ENCODE measurements at regions not wholly inside any gene's neighbourhood (a gene's known extent, or its start where the extent isn't known, plus 50 kb on each side); places are given as distances from the start of the nearest gene placed in this dataset.

DNA sequence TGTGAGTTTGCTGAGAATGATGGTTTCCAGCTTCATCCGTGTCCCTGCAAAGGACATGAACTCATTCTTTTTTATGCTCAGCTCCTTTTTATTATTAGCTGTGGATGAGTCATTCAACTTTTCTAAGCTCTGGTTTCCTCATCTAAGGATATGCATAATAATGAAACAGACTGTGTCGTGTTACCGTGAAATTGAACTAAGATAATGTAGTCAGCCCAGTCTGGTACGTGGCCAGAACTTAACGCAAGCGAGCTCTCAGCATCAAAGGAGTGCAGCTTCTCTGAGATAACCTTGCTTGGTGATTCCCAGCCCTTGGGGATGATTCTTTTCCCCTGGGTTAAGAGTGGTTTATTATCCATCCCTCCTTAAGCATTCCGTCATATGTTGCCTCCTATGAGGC is 454.3 kb upstream of the EEF2KMT start:
- DNase-seq = no peak

DNA sequence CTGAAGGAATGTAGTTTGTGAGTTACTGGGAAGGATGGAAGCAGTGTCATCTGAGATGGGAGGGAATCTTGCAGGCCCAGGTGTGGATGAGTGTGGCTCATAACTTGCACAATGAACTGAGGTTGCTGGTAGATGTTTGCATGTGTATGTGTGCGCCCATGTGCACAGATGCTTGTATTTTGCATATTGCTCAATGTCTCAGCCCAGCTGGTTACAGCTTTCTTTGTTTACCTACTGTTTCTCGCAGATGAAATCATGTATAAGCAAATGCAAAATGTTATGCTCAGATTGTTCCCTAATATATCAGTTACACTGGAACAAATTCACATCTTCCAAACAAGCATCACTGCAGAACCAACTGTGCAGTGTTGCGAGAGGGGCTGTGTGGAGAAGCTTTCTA is 452.2 kb upstream of the EEF2KMT start:
- no peak for DNase-seq

DNA sequence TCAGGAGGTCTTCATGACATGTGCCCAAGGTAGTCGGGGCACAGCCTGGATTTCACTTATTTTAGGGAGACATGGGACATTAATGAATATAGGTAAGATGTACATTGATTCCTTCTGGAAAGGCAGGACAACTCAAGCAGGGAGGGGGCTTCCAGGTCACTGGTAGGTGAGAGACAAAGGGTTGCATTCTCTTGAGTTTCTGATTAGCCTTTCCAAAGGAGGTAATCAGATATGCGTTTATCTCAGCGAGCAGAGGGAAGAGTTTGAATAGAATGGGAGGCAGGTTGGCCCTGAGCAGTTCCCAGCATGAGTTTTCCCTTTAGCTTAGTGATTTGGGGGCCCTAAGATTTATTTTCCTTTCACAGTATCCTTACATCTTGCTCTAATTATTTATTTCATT is 443.8 kb upstream of the EEF2KMT start:
- DNase-seq = no peak

DNA sequence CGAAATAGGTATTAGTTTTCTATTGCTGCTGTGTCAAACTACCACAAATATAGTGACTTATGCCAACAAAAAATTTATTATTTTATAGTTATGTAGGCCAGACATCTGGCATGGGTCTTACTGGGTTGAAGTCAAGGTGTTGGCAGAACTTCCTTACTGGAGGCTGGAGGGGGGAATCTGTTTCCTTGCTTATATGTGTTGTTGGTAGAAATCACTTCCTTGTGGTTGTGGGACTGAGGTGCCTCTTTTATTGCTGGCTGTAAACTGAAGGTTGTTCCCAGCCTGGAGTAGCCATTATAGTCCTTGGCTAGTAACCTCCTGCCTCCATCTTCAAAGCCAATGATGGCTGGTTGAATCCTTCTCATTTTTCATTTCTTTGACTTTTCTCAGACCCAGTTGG is 439.8 kb upstream of the EEF2KMT start:
- DNase-seq = no peak

DNA sequence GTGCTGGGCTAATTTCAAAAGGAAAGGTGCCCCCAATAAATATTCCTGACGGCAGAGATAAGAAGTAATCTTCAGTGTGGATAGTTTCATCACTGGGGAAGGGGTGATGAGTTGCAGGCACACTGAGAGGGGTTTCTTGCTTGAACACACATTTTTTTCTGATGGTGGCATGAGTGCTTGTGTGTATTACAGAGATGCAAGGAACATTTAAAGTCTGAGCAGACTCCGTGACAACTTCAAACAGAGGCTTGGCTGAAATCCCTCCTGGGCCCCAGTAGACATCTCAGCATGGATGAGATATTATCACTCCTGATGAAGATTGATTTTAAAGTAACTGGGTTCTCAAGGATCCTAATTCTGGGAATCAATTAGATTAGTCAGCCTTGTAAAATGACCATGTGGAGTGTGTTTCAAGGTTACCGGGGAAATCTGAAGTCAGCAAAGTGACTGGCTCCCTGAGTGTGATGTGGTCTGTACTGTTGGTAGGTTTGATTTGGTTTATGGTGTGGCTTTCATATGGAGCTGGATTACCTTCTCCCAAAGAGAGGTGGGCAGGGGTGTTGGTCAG is 435.8 kb upstream of the EEF2KMT start:
- DNase-seq = no peak

DNA sequence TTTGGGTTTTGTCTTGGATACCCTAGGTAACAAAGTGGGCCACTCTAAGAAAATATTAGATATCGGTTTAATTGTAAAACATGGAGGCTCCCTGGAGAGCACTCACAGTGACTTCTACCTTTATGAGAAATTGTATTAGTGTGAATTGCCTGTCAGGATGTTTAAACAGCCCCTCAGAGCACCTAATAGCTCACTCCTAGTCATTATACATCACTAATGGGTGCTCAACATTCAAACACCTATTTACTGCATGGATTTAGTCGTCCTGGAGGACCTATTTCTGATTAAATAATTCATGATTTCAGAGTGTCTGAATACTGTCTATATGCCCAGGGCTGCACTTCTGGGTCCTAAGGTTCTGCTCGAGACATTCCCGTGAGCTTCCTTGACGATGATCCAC is 430.2 kb upstream of the EEF2KMT start:
- no peak for DNase-seq

DNA sequence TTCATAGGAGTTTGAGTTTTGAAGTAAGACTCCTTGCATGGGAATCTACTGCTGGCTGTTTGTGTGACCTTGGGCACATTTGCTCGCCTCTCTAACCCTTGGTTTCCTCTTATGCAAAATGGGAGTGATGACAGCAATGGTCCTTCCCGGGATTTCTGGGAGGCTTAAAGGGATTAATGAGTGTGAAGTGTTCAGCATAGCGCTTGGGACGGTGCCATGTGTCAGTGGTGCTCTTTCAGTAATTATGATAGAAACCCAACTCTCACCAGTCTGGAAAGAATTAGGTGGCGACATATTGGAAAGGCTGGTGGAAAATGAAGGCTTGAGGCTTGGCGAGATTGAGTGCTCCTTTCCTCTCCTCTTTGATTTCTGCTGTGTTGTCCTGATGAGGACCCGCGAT is 429.2 kb upstream of the EEF2KMT start:
- DNase-seq = no peak

DNA sequence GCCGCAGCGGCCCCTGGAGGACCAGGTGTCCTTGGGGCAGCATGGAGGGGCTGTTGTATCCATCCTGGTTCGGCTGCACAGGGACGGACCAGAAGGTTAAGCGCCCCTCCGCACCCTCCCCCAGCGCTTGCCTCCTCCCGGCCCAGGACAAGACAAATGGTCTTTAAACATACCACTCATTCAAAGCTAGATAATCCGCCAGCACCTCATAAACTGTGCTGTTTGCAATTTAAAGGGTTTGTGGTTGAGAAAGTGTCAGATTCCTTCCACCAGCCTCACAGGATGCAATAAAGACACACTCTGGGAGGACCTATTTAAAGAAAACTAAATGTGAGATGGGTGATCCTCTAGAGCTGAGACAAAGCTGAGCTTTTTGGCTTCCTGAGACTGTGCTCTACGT is 426.2 kb upstream of the EEF2KMT start:
- DNase-seq = no peak

DNA sequence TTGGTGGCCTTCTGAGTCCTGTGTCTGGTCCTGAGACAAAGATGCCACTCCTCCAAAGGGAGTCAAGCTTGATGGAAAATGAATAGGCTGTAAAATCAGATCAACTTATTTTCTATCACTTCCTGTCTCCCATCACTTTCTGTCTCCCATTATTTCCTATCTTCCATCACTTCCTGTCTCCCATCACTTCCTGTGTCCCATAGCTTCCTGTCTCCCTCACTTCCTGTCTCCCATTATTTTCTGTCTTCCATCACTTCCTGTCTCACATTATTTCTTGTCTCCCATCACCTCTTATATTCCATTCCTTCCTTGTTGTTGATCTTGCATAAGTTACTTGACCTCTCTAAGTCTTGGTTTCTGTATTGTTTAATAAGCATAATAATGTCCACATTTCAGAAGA is 418.5 kb upstream of the EEF2KMT start:
- DNase-seq = no peak

DNA sequence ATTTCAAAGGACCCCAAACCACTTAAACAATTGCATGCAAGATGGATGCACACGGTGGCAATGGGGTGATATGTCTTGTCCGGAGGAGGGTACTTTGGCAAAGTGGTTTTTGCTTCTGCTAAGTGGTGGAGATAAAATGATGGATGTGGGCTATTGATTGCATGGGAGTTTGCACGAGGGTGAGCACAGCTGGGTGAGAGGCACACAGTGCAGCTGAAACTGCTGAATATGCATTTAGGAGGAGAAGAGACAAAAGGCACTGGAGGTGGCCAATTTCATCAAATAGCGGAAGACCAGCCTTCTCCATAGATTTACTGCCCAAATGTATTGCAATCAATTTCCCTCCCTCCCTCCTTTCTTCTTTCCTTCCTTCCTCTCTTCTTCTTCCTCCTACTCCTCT is 414.4 kb upstream of the EEF2KMT start:
- DNase-seq = no peak

DNA sequence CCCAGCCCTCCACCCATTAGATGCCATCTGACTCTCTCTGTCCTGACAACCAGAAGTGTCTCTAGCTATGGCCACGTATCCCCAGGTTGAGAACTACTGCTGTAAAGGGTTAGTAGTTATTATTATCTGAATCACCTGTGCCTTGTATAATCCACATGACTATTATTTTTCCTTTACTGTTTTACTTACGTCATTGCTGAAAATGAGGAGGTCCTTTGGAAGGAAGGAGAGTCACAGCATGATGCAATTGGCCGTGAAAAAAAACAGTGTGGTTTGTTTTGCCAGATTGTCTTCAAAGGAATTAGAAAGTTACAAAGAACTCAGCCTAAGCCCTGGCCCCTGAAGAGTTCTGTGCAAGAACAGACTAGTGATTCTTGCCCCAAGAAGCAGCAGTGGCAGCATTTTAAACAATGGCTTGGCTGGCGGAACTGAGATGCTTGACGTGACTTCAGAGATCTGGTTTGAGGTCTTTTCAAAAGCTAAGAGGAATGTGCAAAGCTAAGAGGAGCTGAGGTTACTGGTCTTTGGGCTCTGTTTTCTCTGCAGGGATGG is 413.3 kb upstream of the EEF2KMT start:
- DNase-seq = no peak

DNA sequence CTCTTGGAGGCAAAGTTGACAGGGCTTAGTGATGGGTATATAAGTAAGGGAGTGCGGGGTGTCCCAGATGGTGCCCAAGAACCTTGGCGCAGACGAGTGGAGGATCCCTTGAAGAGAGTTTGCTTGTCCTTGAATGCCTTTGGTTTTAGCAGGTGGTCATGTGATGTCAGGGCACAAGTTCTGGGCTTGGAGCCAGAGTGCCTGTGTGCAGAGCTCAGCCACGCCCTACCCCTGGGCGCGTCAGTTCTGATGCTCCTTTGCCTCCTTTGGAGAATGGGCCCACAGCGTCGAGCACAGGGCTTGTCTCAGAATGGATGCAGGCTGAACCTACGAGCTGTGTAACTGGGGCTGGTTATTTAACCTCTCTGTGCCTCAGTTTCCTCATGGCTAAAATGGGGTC is 412.2 kb upstream of the EEF2KMT start:
- DNase-seq = no peak

DNA sequence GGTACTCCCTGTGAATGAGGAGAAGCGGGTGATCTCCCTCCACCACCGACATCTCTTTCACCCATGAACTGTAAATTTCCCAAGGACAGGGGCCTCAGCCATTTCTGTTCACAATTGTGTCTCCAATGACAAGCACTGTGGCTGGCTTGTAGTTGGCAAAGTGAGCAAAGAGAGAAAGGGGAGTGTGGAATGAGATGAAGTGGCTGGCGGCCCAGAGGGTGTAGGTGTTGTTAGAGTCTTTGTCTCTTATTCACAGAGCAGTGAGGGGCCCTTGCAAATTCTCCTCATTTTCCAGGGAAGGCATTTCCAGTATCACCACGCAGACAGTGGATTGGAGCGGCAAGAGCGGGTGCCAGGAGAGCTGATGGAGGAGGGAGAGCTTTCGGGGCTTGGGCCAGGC is 411.7 kb upstream of the EEF2KMT start:
- DNase-seq = no peak

DNA sequence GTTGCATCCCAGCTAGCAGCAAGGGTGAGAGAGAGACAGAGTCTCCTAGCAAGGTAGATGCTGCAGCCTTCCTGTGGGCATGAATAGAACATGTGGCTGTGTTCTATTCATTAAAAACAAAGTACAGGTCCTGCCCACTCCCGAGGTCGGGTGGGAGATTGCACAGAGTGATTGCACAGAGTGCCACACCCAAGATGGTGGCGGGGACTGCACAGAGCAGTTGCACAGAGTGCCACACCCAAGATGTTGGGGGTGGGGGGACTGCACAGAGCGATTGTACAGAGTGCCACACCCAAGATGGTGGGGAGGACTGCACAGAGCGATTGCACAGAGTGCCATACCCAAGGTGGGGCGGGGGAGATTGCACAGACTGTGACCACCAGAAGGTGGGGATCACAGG is 410.8 kb upstream of the EEF2KMT start:
- no peak for DNase-seq

DNA sequence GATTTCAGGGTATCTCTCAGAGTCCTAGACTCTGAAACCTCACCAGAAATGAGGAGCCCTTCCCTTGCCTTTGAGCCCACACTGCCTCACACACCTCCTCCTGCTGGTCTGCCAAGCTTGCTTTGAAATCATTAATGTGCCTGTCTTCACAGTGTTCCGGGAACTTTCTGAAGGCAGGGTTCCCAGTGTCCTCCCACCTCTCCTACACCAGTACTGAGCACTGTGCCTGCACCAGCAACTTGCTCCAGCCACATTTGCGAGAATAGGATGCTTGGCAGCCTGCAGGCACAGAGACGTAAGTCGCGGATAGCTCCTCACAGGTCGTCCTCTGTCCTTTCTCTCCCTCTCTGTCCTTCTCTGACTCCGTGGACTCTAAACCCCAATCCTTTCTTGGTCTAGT is 408.4 kb upstream of the EEF2KMT start:
- no peak for DNase-seq

DNA sequence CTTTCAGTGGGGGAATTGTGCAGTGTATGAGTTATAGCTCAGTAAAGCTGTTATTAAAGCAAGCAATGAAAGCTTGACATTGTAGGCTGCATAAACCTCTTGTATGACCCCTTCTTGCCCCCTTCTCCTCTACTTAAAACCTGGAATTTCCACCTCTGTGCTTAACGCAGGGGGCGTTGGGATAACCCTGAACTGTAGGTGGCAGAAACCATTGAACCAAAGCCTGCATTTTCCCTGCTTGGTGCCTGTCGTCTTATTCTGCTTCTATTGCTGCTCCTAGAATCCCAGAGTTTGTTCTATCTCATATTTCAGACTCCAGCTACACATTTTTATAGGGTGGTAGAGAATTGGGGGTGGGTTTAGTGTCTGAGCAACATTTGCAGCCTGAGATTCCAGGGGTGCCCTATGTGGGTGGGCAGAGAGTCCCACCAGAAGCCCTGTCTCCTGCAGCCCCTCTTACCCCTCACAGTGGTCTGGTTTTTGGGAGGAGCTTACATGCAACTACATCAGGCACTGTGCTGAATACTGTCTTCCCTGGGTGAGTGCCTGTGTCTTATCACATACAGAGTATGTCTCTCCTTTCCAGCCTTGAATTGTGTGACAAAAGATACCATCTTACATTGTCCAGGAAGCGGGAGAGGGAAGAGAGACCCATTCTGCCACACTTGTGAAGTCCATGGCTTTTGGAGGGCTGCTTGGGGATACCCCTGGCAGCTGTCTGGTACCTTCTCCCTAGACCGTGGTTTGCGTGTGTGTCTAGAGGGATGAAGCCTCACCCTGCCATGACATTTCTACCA is 407.7 kb upstream of the EEF2KMT start:
- DNase-seq = no peak

DNA sequence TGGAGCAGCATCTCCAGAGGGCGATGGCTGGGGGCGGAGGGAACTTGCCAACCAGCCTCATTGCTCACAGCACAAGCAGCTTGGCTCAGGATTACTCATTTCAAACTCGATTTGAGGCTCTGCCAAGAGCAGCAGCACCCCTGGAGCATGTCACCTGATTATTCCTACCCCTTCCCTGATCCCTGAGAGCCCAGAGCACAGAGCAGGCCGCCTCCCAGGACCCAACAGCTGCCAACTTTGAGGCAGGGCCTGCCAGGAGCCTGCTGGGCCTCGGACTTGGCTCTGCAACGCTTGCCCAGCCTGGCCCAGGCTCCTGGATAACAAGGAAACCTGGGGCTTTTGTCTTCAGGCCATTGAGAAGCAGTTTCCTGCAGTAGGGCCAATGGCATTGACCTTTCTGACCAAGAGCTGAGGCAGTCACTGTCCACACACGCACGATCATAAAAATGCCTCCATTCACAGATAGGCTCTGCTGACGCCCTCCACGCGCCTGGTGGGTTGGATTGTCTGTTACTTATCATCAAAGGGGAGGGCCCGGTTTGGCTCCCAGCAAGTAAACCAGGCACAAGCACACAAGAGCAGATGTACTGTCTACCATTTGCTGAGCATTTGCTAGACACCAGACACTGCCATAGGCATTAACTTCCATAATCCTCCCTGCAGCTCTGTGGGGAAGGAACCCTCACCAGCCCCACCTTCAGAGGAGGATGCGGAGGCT is 406.6 kb upstream of the EEF2KMT start:
- DNase-seq = no peak

DNA sequence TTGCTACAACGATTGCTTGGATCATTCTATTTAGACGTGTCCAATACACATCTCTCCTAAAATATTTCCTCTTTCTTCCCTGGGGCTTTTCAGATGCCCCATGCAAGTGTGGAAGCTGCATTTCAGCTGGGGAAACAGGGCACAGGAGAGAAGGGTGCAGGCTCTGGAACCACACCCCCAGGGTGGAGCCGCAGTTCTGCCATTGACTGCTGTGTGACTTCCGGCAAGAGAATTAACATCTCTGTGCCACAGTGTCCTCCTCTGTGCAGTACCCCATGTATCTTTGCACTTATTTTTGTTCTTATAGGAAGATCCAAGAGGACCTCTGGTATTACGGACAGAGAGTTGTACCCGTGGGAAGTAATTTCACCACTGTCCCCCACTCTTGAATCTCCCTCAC is 405.3 kb upstream of the EEF2KMT start:
- no peak for DNase-seq

DNA sequence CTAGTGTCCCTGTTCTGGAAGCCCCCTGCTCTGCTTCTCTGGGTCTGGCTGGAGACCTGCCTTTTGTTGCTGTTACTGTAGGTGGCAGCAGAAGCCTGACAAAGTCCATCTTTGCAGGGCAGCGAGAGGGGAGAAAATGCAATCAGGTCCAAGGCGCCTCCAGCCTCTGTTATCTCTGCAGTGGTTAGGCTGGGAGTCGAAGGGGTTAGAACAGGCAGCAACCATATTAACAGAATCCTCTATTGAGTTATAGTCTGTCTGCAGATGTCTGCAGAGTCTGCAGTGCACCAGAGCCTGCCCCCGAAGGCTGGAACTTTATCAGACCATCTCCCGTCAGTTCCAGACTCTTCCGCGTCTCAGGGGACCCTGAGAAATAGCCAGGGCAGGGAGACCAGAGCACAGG is 404.9 kb upstream of the EEF2KMT start:
- DNase-seq = no peak

DNA sequence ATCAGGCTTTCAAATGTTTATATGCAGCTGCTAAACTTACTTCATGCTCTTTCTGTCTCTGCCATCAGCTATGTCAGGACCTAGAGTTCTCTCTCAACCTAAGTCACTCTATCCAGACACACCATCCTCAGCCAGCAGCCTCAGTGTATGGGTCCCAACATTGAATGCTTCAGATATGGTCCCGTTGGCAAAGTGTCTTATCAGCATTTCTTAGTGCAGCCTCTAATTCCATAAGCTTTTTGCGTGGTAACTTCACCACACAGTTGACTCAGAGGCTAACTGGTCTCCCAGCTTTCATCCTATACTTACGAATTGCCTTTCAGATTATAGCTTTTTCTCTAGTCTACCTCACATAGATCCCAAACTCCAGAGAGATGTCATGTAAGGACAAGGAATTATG is 402.9 kb upstream of the EEF2KMT start:
- DNase-seq = no peak

DNA sequence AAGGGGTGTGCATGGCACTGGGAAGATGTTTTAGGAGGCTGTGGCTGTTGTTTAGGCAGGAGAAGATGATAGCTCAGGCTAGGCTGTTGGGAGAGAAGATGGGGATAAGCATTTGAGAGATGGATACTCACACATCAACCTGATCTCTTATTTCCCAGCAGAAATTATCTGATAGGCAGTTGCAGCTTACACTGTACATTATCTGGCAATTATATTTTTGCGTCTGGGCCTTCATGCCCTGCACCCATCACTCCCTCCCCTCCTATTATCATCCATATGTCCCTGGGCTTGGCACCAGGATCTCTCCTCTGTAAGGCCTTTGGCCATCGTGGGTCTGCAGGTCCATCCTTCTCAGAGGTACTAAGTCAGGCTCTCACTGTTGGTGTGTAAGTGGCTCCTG is 401.0 kb upstream of the EEF2KMT start:
- DNase-seq = no peak

DNA sequence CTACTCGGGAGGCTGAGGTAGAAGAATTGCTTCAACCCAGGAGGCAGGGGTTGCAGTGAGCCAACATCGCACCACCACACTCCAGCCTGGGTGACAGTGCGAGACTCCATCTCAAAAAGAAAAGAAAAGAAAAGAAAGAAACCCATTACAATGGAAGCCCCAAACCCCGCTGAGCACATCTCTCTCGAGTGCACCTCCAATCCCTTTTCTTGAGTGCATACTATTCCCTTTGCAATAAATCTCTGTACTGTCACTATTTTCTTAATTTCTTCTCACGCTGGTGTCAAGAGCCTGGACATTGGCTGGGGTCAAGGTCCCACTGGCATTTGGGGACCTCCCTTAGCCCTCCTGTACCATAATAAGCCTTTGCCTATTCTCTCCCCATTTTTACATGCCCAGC is 398.4 kb upstream of the EEF2KMT start:
- DNase-seq = no peak

DNA sequence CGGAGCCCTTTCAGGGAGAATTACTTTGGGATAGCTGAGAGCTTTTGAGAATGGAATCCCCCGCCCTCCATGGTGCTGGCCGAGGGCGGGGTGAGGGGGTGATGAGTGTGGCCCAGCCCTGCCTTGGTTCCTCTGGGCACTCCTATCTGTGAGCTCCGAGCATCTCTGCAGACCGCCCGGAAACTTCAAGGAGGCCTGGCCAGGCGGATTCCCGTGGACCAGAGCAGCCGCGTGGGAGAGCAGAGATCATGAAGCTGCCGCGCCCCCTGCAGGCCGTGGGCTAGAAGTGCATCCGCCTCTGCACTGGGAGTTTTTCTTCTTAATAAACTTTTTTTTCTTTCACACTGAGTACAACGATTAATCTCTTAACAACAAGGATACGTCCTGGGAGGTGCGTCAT is 392.9 kb upstream of the EEF2KMT start:
- DNase-seq = no peak

DNA sequence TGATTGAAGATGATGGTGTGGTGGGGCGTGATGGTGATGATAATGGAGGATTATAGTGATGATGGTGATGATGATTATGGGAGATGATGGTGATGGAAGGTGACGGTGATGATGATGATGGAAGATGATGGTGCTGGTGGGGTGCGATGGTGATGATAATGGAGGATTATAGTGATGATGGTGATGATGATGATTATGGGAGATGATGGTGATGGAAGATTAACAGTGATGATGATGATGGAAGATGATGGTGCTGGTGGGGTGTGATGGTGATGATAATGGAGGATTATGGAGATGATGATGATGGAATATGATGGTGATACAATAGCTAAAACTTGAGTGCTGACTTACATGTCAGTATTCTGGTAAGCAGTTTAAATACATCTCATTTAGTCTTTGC is 391.0 kb upstream of the EEF2KMT start:
- no peak for DNase-seq
